Prostate gland (tissue), 2 donors: ENCODE measurements at regions not wholly inside any gene's neighbourhood (a gene's known extent, or its start where the extent isn't known, plus 50 kb on each side); places are given as distances from the start of the nearest gene placed in this dataset.

Experiments used
- DNase-seq: peaks from one replicate; pipeline ENCODE4 v3.0.0-alpha.2; 2019; ENCODE audit warnings: low spot score
- H3K27ac ChIP-seq, 2 donors: fragments of 200-600 bp; sonication (generic); 2 replicates each; pipeline ENCODE4 v1.5.1; 2017 to 2019
- H3K27me3 ChIP-seq: fragments of 200-600 bp; sonication (generic); replicated peaks from 2 replicates; pipeline ENCODE4 v1.5.1; 2019; ENCODE audit not compliant: insufficient read depth
- H3K36me3 ChIP-seq, 2 donors: fragments of 200-600 bp; sonication (generic); 1 replicate in 1 of 2; 2 replicates in 1 of 2; pipeline versions ENCODE4 v1.5.1 to v1.8.1; 2017 to 2019
- H3K4me1 ChIP-seq: fragments of 200-600 bp; sonication (generic); replicated peaks from 2 replicates; pipeline ENCODE4 v1.5.1; 2019
- H3K4me3 ChIP-seq, 2 donors: fragments of 200-600 bp; sonication (generic); 2 replicates each; pipeline ENCODE4 v1.5.1; 2017 to 2019
- H3K9me3 ChIP-seq: fragments of 200-600 bp; sonication (generic); 2 replicates; pipeline ENCODE4 v1.5.1; 2017
- POLR2A ChIP-seq: fragments of 450-650 bp; IDR thresholded peaks from one replicate; pipeline ENCODE4 v1.6.1; 2016; ENCODE audit warnings: antibody characterized with exemption, mild to moderate bottlenecking
- POLR2AphosphoS5 ChIP-seq: sonication (generic); formaldehyde crosslinking; IDR thresholded peaks from one replicate; pipeline ENCODE4 v1.6.1; 2017; ENCODE audit warnings: antibody characterized with exemption
- WGBS: methylation state at CpG from one replicate; pipeline ENCODE4 v1.1.5; 2018; 5-methylcytosine and 5-hydroxymethylcytosine counted together
- intact Hi-C: fragments of 100-400 bp; cut with DNase I; formaldehyde crosslinking; loops from one replicate; pipeline ENCODE4 v1.14.2; 2022
- TF ChIP-seq, protein P1 (sequence below), 4 experiments: fragments of 200-600 bp in 2 of 4; fragments of 450-650 bp in 2 of 4; sonication (generic) in 2 of 4; IDR thresholded peaks; 1 replicate in 3 of 4; 2 replicates in 1 of 4; pipeline ENCODE4 v1.5.1; 2016 to 2019; ENCODE audit warnings: antibody characterized with exemption in 4 of 4, mild to moderate bottlenecking in 2 of 4, moderate library complexity in 2 of 4

DNA sequence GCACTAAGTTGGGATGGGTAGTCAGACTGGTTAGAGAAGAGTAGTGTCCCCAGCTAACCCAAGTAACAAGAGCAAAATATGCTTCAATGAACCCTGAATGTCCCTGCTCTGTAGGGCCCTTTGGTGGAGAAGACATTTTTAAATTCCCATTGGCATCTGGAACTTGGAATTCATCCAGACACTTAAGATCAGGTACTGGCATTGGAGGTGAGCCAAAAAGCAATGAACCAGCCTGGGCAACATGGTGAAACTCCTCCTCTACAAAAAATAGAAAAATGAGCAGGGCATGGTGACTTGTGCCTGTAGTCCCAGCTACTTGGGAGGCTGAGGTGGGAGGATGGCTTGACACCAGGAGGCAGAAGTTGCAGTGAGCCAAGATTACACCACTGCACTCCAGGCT lies 58.9 kb upstream of the ZNF618 start:
- no peaks in the 10 kb centered on the region for H3K4me1 ChIP-seq
- no peak overlapping the region for H3K27ac ChIP-seq
- intact Hi-C loops = no loop called here
- TF ChIP-seq POLR2AphosphoS5 = no peak
- TF ChIP-seq, protein P1, sequence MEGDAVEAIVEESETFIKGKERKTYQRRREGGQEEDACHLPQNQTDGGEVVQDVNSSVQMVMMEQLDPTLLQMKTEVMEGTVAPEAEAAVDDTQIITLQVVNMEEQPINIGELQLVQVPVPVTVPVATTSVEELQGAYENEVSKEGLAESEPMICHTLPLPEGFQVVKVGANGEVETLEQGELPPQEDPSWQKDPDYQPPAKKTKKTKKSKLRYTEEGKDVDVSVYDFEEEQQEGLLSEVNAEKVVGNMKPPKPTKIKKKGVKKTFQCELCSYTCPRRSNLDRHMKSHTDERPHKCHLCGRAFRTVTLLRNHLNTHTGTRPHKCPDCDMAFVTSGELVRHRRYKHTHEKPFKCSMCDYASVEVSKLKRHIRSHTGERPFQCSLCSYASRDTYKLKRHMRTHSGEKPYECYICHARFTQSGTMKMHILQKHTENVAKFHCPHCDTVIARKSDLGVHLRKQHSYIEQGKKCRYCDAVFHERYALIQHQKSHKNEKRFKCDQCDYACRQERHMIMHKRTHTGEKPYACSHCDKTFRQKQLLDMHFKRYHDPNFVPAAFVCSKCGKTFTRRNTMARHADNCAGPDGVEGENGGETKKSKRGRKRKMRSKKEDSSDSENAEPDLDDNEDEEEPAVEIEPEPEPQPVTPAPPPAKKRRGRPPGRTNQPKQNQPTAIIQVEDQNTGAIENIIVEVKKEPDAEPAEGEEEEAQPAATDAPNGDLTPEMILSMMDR (IDR thresholded peaks at IDR 0.05) = no peak
- TF ChIP-seq POLR2A = no peak
- no peak for DNase-seq
- H3K9me3 ChIP-seq = no peaks in the 10 kb centered on the region
- no peaks in the 10 kb centered on the region for H3K36me3 ChIP-seq
- no peak overlapping the region for H3K4me3 ChIP-seq
- no peaks in the 10 kb centered on the region for H3K27me3 ChIP-seq

DNA sequence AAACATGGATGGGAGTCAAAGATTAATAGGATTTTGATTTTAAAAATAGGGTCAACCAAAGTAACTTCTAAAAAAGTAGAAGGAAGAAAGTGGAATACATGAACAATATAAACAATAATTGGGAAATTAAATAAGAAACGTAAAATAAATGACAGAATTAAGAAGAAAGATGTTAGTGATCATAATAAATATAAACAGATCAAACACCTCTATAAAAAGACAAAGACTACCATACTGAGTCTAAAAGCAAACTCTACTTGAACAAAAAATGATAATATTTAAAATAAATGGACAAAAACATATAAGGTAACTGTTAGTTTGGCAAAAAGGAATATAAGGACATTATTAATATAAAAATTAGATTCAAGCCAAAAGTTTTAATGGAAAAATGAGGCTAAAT lies 57.7 kb upstream of the ZNF618 start:
- no peak for DNase-seq
- Histone ChIP-seq H3K4me1 (no peaks in the 10 kb centered on the region), H3K36me3 (no peaks in the 10 kb centered on the region), H3K9me3 (no peaks in the 10 kb centered on the region), H3K27ac (no peak overlapping the region), H3K27me3 (no peaks in the 10 kb centered on the region), H3K4me3 (no peak overlapping the region)
- intact Hi-C loops = no loop called here
- 84% methylated on average over 1 of the region's 1 CpG for WGBS
- TF ChIP-seq, protein P1 (IDR thresholded peaks at IDR 0.05) = no peak
- TF ChIP-seq POLR2A (no peak), POLR2AphosphoS5 (no peak)

DNA sequence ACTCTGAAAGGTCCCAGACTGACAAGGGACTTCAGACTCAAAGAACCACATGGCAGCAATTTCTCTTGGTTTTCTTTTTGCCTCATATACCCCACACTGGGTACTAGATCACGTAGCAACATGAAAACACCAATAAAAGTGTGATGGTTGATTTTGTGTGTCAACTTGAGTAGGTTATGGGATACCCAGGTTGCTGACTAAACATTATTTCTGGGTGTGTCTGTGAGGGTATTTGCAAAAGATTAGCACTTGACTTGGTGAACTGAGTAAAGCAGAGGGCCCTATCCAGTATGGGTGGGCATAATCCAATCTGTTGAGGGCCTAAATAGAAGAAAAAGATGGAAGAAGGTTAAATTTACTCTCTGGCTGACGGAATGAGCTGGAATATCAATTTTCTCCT lies 53.8 kb upstream of the ZNF618 start:
- TF ChIP-seq POLR2AphosphoS5 (no peak), POLR2A (no peak)
- TF ChIP-seq, protein P1 (IDR thresholded peaks at IDR 0.05) = no peak
- WGBS = 79% methylated on average over 2 of the region's 2 CpGs

DNA sequence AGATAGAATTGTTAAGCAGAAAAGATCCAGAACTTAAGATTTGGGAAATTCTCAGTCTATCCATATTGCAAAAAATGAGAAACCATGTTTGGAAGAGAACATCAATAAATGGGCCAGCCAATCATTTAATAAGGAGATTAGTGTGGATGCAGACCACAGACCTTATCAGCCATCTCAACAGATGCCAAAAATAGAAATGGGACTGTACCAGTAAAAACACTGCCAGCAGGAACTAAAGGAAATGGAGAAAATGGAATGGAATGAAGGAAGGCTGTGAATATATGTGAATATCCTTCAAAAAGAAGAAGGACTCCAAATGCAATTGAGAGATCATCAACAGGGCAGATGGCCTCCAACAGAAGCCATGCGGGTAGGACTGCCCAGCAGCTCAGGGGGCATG lies 52.7 kb upstream of the ZNF618 start:
- Histone ChIP-seq H3K27ac (no peak overlapping the region), H3K4me1 (no peaks in the 10 kb centered on the region), H3K36me3 (no peaks in the 10 kb centered on the region), H3K27me3 (no peaks in the 10 kb centered on the region), H3K9me3 (no peaks in the 10 kb centered on the region), H3K4me3 (no peak overlapping the region)
- 95% methylated on average over 1 of the region's 1 CpG for WGBS
- intact Hi-C loops = no loop called here
- no peak for DNase-seq
- no peak for TF ChIP-seq POLR2AphosphoS5
- TF ChIP-seq, protein P1 (IDR thresholded peaks at IDR 0.05) = no peak
- TF ChIP-seq POLR2A = no peak

More for the DNA sequence above, 53.8 kb upstream of the ZNF618 start:
- Histone ChIP-seq H3K27me3 (no peaks in the 10 kb centered on the region), H3K4me1 (no peaks in the 10 kb centered on the region), H3K9me3 (no peaks in the 10 kb centered on the region), H3K4me3 (no peak overlapping the region), H3K36me3 (no peaks in the 10 kb centered on the region), H3K27ac (no peak overlapping the region)
- DNase-seq = no peak
- intact Hi-C loops = no loop called here
